Liver (tissue), 8 donors: ENCODE measurements at regions not wholly inside any gene's neighbourhood (a gene's known extent, or its start where the extent isn't known, plus 50 kb on each side); places are given as distances from the start of the nearest gene placed in this dataset.
A peak's percentile ranks its signal among the peaks of the same experiment; 100 is the strongest.
"Not testable (repeated sequence)": the region's sequence is repeated elsewhere in the genome, so short reads cannot be mapped to it uniquely, and the experiment has no call there.

Experiments used
- DNase-seq: peaks from one replicate; pipeline ENCODE4 v3.0.0-alpha.2; 2017; ENCODE audit warnings: low spot score
- H3K27ac ChIP-seq, 2 donors: one replicate each; pipeline ENCODE4 v1.7.0; 2013; ENCODE audit warnings: inconsistent platforms in 2 of 2, low read length in 2 of 2, control low read depth in 1 of 2, low read depth in 1 of 2, mild to moderate bottlenecking in 1 of 2
- H3K27me3 ChIP-seq, 4 donors: one replicate each; pipeline versions ENCODE4 v1.6.1 to v1.7.0; 2013; ENCODE audit warnings: low read length in 3 of 4, inconsistent platforms in 1 of 4, mild to moderate bottlenecking in 1 of 4, moderate library complexity in 1 of 4; ENCODE audit not compliant: control insufficient read depth in 4 of 4, insufficient read depth in 4 of 4
- H3K36me3 ChIP-seq, 4 donors: one replicate each; pipeline versions ENCODE4 v1.6.1 to v1.7.0; 2013; ENCODE audit warnings: low read length in 3 of 4, mild to moderate bottlenecking in 3 of 4, low read depth in 1 of 4, moderate library complexity in 1 of 4; ENCODE audit not compliant: control insufficient read depth in 4 of 4, insufficient read depth in 3 of 4
- H3K4me1 ChIP-seq, 4 donors: one replicate each; pipeline versions ENCODE4 v1.6.1 to v1.7.0; 2013; ENCODE audit warnings: low read length in 3 of 4, mild to moderate bottlenecking in 3 of 4, moderate library complexity in 1 of 4; ENCODE audit not compliant: control insufficient read depth in 4 of 4, insufficient read depth in 4 of 4
- H3K4me3 ChIP-seq, 3 donors: one replicate each; pipeline versions ENCODE4 v1.6.1 to v1.7.0; 2013; ENCODE audit warnings: low read length in 3 of 3, control low read depth in 1 of 3, low read depth in 1 of 3, mild to moderate bottlenecking in 1 of 3
- H3K9ac ChIP-seq, 2 donors: one replicate each; pipeline ENCODE4 v1.7.0; 2013; ENCODE audit warnings: low read length in 2 of 2, mild to moderate bottlenecking in 2 of 2, moderate library complexity in 2 of 2, control low read depth in 1 of 2, low read depth in 1 of 2
- H3K9me3 ChIP-seq, 4 donors: one replicate each; pipeline versions ENCODE4 v1.6.1 to v1.7.0; 2013; ENCODE audit warnings: low read length in 3 of 4; ENCODE audit not compliant: control insufficient read depth in 4 of 4
- CTCF ChIP-seq: fragments of 150-350 bp; IDR thresholded peaks from 2 replicates; pipeline ENCODE4 v1.5.1; 2017; ENCODE audit warnings: improper control_type of control experiment, low read depth, low read length; ENCODE audit not compliant: missing input control
- EGR1 ChIP-seq, 2 donors: IDR thresholded peaks; 2 replicates each; pipeline ENCODE4 v1.6.1; 2016 to 2018; ENCODE audit warnings: antibody characterized with exemption in 2 of 2, low read depth in 2 of 2
- FOXA2 ChIP-seq: IDR thresholded peaks from 2 replicates; pipeline ENCODE4 v1.6.1; 2016; ENCODE audit warnings: antibody characterized with exemption
- HNF4A ChIP-seq, 2 donors: conservative IDR thresholded peaks; 2 replicates each; pipeline ENCODE4 v1.6.1; 2016; ENCODE audit warnings: antibody characterized with exemption in 2 of 2, mild to moderate bottlenecking in 2 of 2
- JUND ChIP-seq, 2 donors: IDR thresholded peaks; 2 replicates each; pipeline ENCODE4 v1.6.1; 2016; ENCODE audit warnings: antibody characterized with exemption in 2 of 2
- RAD21 ChIP-seq, 2 donors: IDR thresholded peaks; 2 replicates each; pipeline ENCODE4 v1.6.1; 2016; ENCODE audit warnings: antibody characterized with exemption in 2 of 2, mild to moderate bottlenecking in 2 of 2
- SP1 ChIP-seq: IDR thresholded peaks from 2 replicates; pipeline ENCODE4 v1.6.1; 2018; ENCODE audit warnings: antibody characterized with exemption, mild to moderate bottlenecking
- TAF1 ChIP-seq: conservative IDR thresholded peaks from 2 replicates; pipeline ENCODE4 v1.6.1; 2016; ENCODE audit warnings: antibody characterized with exemption, mild to moderate bottlenecking
- YY1 ChIP-seq: IDR thresholded peaks from 2 replicates; pipeline ENCODE4 v1.6.1; 2016; ENCODE audit warnings: antibody characterized with exemption, mild to moderate bottlenecking
- ZBTB33 ChIP-seq: IDR thresholded peaks from 2 replicates; pipeline ENCODE4 v1.6.1; 2016; ENCODE audit warnings: antibody characterized with exemption
- WGBS: extraction: QIAGEN DNeasy Blood & Tissue Kit; methylation state at CpG from one replicate; pipeline ENCODE4 v1.1.7; 2013; 5-methylcytosine and 5-hydroxymethylcytosine counted together
- donor health status: healthy.
- donor health status: healthy.
- donor health status: healthy.
- donor health status: healthy.
- donor health status: healthy.

- 26% methylated on average over 1 of the region's 1 CpG for WGBS
- TF ChIP-seq SP1 (no peak), YY1 (no peak), RAD21 (IDR thresholded peaks at IDR 0.05) (peak; percentile 78 to 87), TAF1 (no peak), HNF4A (conservative IDR thresholded peaks at IDR 0.05) (no peak), ZBTB33 (no peak), CTCF (peak; percentile 53)
- DNase-seq = no peak
These were observed 55.1 kb downstream of the RBMXL2 start for GRCh38 chr11:7143908-7144307.

GRCh38 chr11:7150104-7150503, 61.3 kb downstream of the RBMXL2 start:
- H3K27me3 ChIP-seq, H3K27ac ChIP-seq, H3K9ac ChIP-seq, H3K4me1 ChIP-seq, DNase-seq, H3K4me3 ChIP-seq, H3K36me3 ChIP-seq: not testable (repeated sequence)
- H3K9me3 ChIP-seq = peaks cover 0 to 12% (median 0%) of the 10 kb centered on the region in 4 donors
- WGBS = 96% methylated on average over 4 of the region's 4 CpGs

More at GRCh38 chr11:7143908-7144307, 55.1 kb downstream of the RBMXL2 start:
- Histone ChIP-seq H3K27ac (no peak overlapping the region), H3K36me3 (no peaks in the 10 kb centered on the region), H3K9ac (no peak overlapping the region), H3K4me1 (no peaks in the 10 kb centered on the region), H3K9me3 (peaks cover 0 to 8% (median 0%) of the 10 kb centered on the region in 4 donors), H3K4me3 (no peak overlapping the region), H3K27me3 (no peaks in the 10 kb centered on the region)

GRCh38 chr11:7154881-7155361, 66.1 kb downstream of the RBMXL2 start:
- no peak overlapping the region for H3K27ac ChIP-seq
- DNase-seq = no peak
- WGBS = 54% methylated on average over 2 of the region's 2 CpGs
- no peaks in the 10 kb centered on the region for H3K27me3 ChIP-seq
- H3K36me3 ChIP-seq = no peaks in the 10 kb centered on the region
- no peak overlapping the region for H3K4me3 ChIP-seq
- no peak for TF ChIP-seq EGR1 (IDR thresholded peaks at IDR 0.05; ENCODE audit: low read depth in 2 of 2)
- no peak for TF ChIP-seq SP1
- TF ChIP-seq FOXA2 = no peak
- no peak for TF ChIP-seq JUND (IDR thresholded peaks at IDR 0.05)
- no peaks in the 10 kb centered on the region for H3K9me3 ChIP-seq
- no peaks in the 10 kb centered on the region for H3K4me1 ChIP-seq
- no peak overlapping the region for H3K9ac ChIP-seq
